ENCODE measurements at regions not wholly inside any gene's neighbourhood (a gene's known extent, or its start where the extent isn't known, plus 50 kb on each side); places are given as distances from the start of the nearest gene placed in this dataset.

GRCh38 chr5:85108471-85108870 lies 723.8 kb upstream of the EDIL3 start:
- H3K9me3 ChIP-seq = peaks cover 0 to 13% (median 2%) of the 10 kb centered on the region in 8 donors
- 54 to 68% (median 58%) methylated on average over 1 of the region's 1 CpG for WGBS, 5 donors
- H3K27me3 ChIP-seq (replicated peaks in 1 of 7) = no peaks in the 10 kb centered on the region
- intact Hi-C loops (cut with DNase I; ENCODE audit: low total_unique reads) = no loop called here
- H3K4me1 ChIP-seq = no peaks in the 10 kb centered on the region
- TF ChIP-seq CTCF (IDR thresholded peaks at IDR 0.05 in 8 of 11, conservative IDR thresholded peaks at IDR 0.05 in 3 of 11) = no peak
- no peak for TF ChIP-seq POLR2AphosphoS5 (IDR thresholded peaks at IDR 0.05)
- no peak for TF ChIP-seq POLR2A (IDR thresholded peaks at IDR 0.05)
- no peak for DNase-seq
- H3K27ac ChIP-seq = no peak overlapping the region
- no peaks in the 10 kb centered on the region for H3K36me3 ChIP-seq
- no peak overlapping the region for H3K4me3 ChIP-seq

DNA sequence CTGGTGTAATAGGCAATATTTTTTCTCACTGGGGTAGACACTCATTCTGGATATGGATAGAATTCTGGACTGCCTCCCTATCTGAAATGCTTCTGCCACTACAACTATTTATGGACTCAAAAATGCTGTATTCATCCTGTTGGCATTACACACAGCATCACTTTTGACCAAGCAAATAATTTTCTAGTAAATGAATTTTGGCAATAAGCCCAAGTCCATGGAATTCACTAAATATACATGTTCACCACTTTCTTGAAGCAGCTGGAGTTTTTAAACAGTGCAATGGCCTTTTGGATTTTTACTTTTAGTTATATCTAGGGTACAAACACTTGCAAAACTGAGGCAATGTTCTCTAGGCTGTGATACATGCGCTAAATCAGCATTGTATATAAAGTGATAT lies 724.9 kb upstream of the EDIL3 start:
- TF ChIP-seq CTCF (IDR thresholded peaks at IDR 0.05 in 8 of 11, conservative IDR thresholded peaks at IDR 0.05 in 3 of 11) = no peak
- Histone ChIP-seq H3K27me3 (replicated peaks in 1 of 7) (no peaks in the 10 kb centered on the region), H3K9me3 (peaks cover 0 to 13% (median 2%) of the 10 kb centered on the region in 8 donors), H3K4me3 (no peak overlapping the region), H3K4me1 (no peaks in the 10 kb centered on the region), H3K27ac (no peak overlapping the region), H3K36me3 (no peaks in the 10 kb centered on the region)
- WGBS, 5 donors = 88 to 95% (median 94%) methylated on average over 1 of the region's 1 CpG
- intact Hi-C loops (cut with DNase I; ENCODE audit: low total_unique reads) = no loop called here
- DNase-seq = no peak

- no peak overlapping the region for H3K27ac ChIP-seq
- no peaks in the 10 kb centered on the region for H3K36me3 ChIP-seq
- no peaks in the 10 kb centered on the region for H3K4me1 ChIP-seq
- H3K27me3 ChIP-seq (replicated peaks in 1 of 7) = no peaks in the 10 kb centered on the region
- no peak for DNase-seq
- 60 to 81% (median 65%) methylated on average over 1 of the region's 1 CpG for WGBS, 5 donors
- intact Hi-C loops (cut with DNase I; ENCODE audit: low total_unique reads) = no loop called here
- no peak for TF ChIP-seq CTCF (IDR thresholded peaks at IDR 0.05 in 8 of 11, conservative IDR thresholded peaks at IDR 0.05 in 3 of 11)
- no peak for TF ChIP-seq POLR2AphosphoS5 (IDR thresholded peaks at IDR 0.05)
- TF ChIP-seq POLR2A (IDR thresholded peaks at IDR 0.05) = no peak
- no peak overlapping the region for H3K4me3 ChIP-seq
- no peaks in the 10 kb centered on the region for H3K9me3 ChIP-seq
These were observed 747.6 kb upstream of the EDIL3 start for GRCh38 chr5:85132269-85132668.

- Histone ChIP-seq H3K27ac (no peak overlapping the region), H3K4me3 (no peak overlapping the region), H3K36me3 (no peaks in the 10 kb centered on the region), H3K27me3 (replicated peaks in 1 of 7) (no peaks in the 10 kb centered on the region), H3K4me1 (no peaks in the 10 kb centered on the region), H3K9me3 (peaks cover 0 to 7% (median 0%) of the 10 kb centered on the region in 8 donors)
- no peak for TF ChIP-seq POLR2AphosphoS5 (IDR thresholded peaks at IDR 0.05)
- TF ChIP-seq CTCF (IDR thresholded peaks at IDR 0.05 in 8 of 11, conservative IDR thresholded peaks at IDR 0.05 in 3 of 11) = no peak
- no peak for TF ChIP-seq POLR2A (IDR thresholded peaks at IDR 0.05)
- intact Hi-C loops (cut with DNase I; ENCODE audit: low total_unique reads) = no loop called here
- no peak for DNase-seq
These were observed 755.8 kb upstream of the EDIL3 start for GRCh38 chr5:85140471-85140870.
